ENCODE measurements at regions not wholly inside any gene's neighbourhood (a gene's known extent, or its start where the extent isn't known, plus 50 kb on each side); places are given as distances from the start of the nearest gene placed in this dataset.

- no peak for DNase-seq
Measured at GRCh38 chr22:47816121-47816862, 1053.8 kb downstream of the TBC1D22A start.

DNA sequence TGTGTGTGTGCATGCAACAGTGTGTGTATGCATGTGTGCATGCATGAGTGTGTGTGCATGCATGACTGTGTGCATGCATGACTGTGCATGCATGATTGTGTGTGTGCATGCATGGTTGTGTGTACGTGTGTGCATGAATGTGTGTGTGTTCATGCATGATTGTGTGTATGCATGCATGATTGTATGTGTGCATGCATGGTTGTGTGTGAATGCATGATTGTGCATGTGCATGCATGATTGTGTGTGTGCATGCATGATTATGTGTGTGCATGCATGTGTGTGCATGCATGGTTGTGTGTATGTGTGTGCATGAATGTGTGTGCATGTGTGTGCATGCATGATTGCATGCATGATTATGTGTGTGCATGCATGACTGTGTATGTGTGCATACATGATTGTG, 1052.0 kb downstream of the TBC1D22A start:
- no peak for DNase-seq

DNA sequence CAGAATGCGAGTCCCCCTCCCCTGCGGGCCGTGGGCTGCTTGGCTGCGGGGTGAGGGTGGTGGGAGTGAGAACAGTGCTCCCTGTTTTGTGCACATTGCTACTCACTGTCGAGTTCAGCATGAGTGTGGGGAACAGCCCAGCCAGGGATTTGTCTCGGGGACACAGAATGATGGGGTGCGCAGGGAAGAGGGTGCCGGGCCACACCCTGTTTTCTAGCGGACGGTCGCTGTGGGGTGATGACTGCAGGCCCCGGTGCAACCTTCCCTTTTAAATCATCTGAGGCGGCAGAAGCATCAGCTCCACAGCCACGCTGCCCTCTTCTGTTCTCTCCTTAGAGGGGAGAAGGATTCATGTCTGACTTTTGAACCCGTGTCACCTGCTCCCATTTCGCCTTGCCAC, 1051.2 kb downstream of the TBC1D22A start:
- no peak for DNase-seq

DNA sequence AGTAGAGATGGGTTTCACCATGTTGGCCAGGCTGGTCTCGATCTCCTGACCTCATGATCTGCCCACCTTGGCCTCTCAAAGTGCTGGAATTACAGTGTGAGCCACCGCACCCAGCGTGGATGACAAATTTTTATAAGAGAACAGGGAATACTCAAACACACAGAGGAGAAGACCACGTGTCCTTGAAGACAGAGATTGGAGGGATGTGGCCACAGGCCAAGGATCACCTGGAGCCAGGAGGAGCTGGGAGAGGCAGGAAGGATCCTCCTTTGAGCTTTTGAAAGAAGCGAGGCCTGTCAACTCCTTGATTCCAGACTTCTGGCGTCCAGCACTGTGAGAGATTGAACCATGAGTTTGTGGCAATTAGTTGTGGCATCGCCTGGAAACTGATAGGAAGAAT, 1049.5 kb downstream of the TBC1D22A start:
- no peak for DNase-seq

- DNase-seq = no peak
Measured at GRCh38 chr22:47810505-47811500, 1048.4 kb downstream of the TBC1D22A start.

GRCh38 chr22:47808886-47809620, 1046.6 kb downstream of the TBC1D22A start:
- DNase-seq = no peak

DNA sequence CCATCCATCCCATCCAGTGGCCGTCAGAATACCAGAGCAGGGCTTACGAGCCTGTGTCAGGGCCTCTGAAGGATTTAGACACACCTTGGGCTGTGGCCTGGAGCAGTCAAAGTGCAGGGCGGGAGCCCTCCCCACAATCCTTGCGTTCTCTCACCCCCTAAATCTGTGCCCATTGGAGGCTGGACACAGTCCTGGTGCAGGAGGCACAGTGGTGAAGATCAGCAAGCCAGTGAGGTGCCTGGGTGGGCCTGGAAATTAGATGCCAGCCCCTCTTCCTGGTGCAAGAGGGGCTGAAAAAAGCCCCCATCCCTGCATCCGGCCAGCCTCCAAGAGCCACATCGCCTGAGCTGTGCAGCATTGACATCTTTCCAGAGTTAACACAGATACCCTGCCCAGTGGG, 1045.8 kb downstream of the TBC1D22A start:
- no peak for DNase-seq

GRCh38 chr22:47807506-47807905, 1045.1 kb downstream of the TBC1D22A start:
- DNase-seq = no peak

GRCh38 chr22:47806894-47807293, 1044.4 kb downstream of the TBC1D22A start:
- no peak for DNase-seq

- no peak for DNase-seq
Measured at GRCh38 chr22:47805394-47805935, 1043.0 kb downstream of the TBC1D22A start.

DNA sequence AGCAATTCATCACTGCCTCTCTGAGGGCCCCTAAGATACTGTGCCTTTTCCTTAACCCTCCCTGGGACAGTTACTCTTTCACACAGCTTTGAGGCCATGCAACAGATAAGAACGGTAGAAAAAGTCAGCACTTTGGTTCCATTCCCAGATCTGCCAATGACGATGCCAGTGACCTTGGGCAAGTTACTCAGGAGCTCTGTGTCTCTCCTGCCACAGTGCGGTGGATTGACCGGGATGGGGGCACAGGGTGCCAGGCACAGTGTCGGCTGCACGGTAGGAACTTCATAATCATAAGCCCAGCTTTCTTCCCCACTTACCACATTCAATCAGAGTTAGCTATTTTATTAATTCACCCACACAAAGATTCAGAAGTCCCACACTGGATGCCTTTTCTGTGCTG, 1041.8 kb downstream of the TBC1D22A start:
- DNase-seq = no peak

- no peak for DNase-seq
Measured at GRCh38 chr22:47802421-47802820, 1040.0 kb downstream of the TBC1D22A start.

DNA sequence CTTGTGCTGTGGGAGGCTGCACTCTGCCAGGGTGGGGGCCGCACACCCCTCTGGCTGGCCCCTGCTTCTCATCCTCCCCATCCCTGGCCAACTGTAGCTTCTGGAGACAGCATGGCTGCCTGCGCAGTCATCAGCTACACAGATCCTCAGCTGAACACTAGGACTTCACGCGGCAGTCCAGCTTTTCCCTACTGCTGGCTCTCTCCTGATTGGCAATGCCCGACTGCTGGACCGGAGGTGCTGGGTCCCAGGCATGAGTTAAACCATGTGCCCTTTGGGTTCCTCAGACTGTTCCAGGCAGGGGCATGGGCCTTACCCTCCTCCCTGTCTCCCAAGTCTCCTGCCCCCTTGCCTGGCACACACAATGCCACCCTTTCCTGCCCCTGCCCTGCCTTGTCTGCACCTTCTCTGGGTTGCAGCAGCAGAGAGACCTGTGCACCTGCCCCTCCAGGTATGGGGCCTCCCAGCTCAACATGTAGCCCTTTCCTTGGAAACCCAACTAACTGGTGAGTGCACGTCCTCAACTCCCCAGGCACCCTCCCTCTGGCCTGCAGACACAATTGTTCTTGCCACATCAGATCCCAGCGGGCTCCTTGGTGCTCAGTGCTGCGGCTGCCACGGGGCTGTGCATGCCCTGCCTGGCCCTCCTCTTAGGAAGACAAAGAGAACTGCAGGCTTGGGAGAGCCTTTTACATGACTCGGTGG, 1039.2 kb downstream of the TBC1D22A start:
- DNase-seq = no peak

DNA sequence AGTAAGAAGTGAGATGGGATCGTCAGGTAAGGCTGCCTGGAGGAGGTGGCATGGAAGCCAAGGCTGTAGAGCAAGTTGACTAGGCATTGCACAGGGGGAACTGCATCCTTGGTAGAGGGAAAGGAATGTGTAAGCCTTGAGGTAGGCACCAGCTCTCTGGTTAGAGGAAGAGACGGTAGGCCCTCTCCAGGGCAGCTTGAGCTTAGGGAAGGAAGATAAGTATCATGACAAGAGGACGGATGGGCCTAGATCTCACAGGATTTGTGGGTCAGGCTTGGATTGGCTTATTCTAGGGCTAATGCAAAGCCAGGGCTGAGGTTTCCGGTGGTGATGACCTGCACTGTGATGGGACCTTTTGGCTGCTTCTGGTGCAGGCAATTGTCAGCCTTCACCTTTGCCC, 1035.8 kb downstream of the TBC1D22A start:
- DNase-seq = no peak

DNA sequence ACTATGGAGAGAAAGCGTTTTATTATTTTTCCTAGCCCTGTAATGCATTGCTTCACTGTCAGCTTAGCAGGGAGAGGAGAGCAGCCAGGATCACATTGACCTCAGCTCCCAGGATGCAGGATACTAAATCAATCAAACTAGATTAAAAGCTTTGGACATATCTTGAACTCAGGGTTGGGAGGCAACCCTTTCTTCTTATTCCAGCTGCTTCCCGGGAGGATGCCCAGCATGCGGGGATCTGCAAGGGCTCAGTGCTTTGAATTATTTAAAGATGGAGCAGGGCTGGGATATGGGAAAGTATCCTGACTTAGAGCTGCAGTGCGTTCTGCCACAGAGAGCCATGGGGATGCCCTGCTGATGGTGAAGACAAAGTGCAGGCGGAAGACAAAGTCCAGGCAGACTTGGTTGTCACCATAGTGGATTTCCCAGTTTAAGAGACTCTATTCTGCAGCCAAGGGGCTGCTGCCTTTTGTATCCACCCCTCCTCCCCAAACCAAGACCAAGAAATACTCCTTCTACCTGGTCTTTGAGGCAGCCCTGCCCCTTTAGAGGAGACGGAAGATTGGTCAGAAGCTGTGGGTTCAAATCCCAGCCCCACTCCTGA, 1035.0 kb downstream of the TBC1D22A start:
- DNase-seq = no peak

DNA sequence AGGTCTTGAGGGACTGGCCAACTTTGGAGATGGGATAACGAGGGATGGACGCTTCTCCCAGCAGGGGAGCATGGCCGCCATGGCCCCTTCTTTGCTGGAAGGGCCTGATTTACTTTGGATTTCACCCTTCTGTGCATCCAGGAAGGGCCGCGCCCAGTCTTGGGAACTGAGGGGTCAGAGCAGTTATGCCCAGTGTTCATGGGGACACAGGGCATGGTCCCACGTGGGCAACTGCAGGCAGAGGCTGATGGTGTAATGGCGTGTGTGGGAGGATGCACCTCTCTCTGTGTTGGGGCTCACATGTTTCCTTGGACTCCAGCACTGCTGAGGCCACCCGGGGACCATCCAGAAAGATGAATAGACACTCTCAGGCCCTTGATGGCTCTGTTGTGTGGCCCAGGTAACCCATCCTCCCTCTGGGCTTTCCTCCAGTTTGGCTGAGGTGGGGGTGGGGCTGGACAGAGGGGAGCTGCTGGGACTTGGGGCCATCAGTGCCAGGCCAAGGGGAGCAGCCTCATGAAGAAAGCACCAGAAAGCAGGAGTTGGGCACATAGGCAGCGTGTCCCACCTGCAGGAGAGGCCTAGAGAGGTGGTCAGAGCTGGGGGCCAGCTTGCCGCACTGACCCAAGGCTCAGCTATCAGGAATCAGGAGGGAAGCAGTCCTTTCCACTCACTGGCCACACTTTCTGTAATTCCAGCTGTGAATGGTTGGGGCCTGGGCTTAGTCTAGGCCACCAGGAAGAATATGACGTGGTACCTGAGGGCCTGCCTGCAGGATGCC, 1033.9 kb downstream of the TBC1D22A start:
- DNase-seq = no peak

GRCh38 chr22:47795477-47796127, 1033.2 kb downstream of the TBC1D22A start:
- DNase-seq = no peak

DNA sequence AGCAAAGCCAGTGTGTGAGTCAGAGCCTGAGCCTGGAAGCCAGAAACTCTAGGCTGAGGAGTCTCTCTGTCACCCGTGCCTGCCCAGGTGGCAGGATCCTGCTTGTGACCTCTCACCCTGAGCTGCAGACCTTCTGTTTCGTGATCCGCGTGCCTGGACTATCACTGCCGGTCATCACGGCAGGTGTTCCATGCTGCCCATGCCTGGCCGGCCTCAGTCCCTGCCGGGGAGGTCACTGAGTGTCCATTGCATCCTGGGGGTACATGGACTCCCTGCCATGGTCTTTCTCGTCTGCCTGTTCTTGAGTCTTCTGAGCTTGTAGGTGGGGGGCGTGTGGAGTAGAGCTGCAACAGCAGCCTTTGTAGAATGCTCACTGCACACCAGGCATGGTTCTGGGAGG, 1032.4 kb downstream of the TBC1D22A start:
- no peak for DNase-seq

GRCh38 chr22:47793304-47794101, 1031.1 kb downstream of the TBC1D22A start:
- no peak for DNase-seq

- DNase-seq = no peak
Measured at GRCh38 chr22:47789171-47789570, 1026.7 kb downstream of the TBC1D22A start.

Measured in hematopoietic multipotent progenitor cell treated with erythropoietin and hydrocortisone succinate and interleukin-3 and kit ligand, for 6 days (in vitro differentiated cells).